K562 (cell line): ENCODE measurements at regions not wholly inside any gene's neighbourhood (a gene's known extent, or its start where the extent isn't known, plus 50 kb on each side); places are given as distances from the start of the nearest gene placed in this dataset.

Source experiments
- ATAC-seq: fragments of 200-7000 bp; cut with Tn5 transposase; 3 replicates; pipeline ENCODE4 v1.9.1; 2020; ENCODE audit warnings: moderate library complexity
- BruUV-seq: library from RNA; stranded (reverse); fragments of 400-500 nt; replicated peaks from 2 replicates; lab custom pipeline; 2021; lab: Mats Ljungman, UMichigan
- CTCF ChIA-PET: fragments of 300-600 bp; formaldehyde crosslinking; extraction: SDS; loops from one replicate; lab custom pipeline; 2021; ENCODE audit warnings: low intra/inter-chr PET ratio; lab: Yijun Ruan, JAX
- POLR2A ChIA-PET: fragments of 300-600, 350-650 bp; sonication (Branson Sonifier 250); formaldehyde crosslinking; extraction: SDS; loops from one replicate; lab custom pipeline; 2021; ENCODE audit warnings: antibody characterized with exemption, inconsistent platforms; lab: Yijun Ruan, JAX
- DNase-seq, 4 experiments: peaks; one replicate each; pipeline versions ENCODE4 v3.0.0 to v3.0.0-alpha.2; 2011 to 2018; ENCODE audit warnings: low spot score in 3 of 4, mixed read lengths in 3 of 4; ENCODE audit errors: extremely low read depth in 1 of 4
- FAIRE-seq: peaks from 2 replicates; lab custom pipeline; 2011; peaks lifted over from hg19 to GRCh38; lab: Jason Lieb, UNC
- H2AFZ ChIP-seq: 2 replicates; pipeline ENCODE4 v1.6.0; 2011; ENCODE audit warnings: low read depth, low read length, control low read depth, inconsistent platforms
- H3K27ac ChIP-seq: fragments of 200-600 bp; 3 replicates; pipeline ENCODE4 v1.8.0; 2011; ENCODE audit warnings: low read depth, mild to moderate bottlenecking, control low read depth, inconsistent platforms, low read length, moderate library complexity, mixed read lengths; ENCODE audit errors: extremely low read depth
- H3K27me3 ChIP-seq, 2 experiments: fragments of 300-600 bp in 1 of 2; 2 replicates in 1 of 2; 3 replicates in 1 of 2; pipeline versions ENCODE4 v1.6.0 to v1.8.0; 2011; ENCODE audit warnings: inconsistent platforms in 2 of 2, low read length in 2 of 2, mild to moderate bottlenecking in 1 of 2, mixed read lengths in 1 of 2, moderate library complexity in 1 of 2; ENCODE audit not compliant: control insufficient read depth in 2 of 2, insufficient read depth in 2 of 2
- H3K36me3 ChIP-seq: fragments of 300-600 bp; 3 replicates; pipeline ENCODE4 v1.8.0; 2011; ENCODE audit warnings: mild to moderate bottlenecking, low read length, inconsistent platforms; ENCODE audit not compliant: control insufficient read depth, insufficient read depth
- H3K4me1 ChIP-seq, 2 experiments: fragments of 200-600 bp in 1 of 2; replicated peaks in 1 of 2; 2 replicates in 1 of 2; 3 replicates in 1 of 2; pipeline versions ENCODE4 v1.5.1 to v1.8.0; 2011; ENCODE audit warnings: inconsistent platforms in 2 of 2, low read length in 2 of 2, mild to moderate bottlenecking in 1 of 2, mixed read lengths in 1 of 2, moderate library complexity in 1 of 2; ENCODE audit not compliant: control insufficient read depth in 2 of 2, insufficient read depth in 2 of 2
- H3K4me2 ChIP-seq: 2 replicates; pipeline ENCODE4 v1.6.1; 2011; ENCODE audit warnings: low read length, control low read depth, inconsistent platforms, mixed read lengths; ENCODE audit not compliant: insufficient read depth
- H3K4me3 ChIP-seq: fragments of 200-600 bp; sonication (generic), shearing (Covaris generic); 2 replicates; pipeline ENCODE4 v1.5.1; 2016; ENCODE audit warnings: control low read depth, inconsistent platforms
- H3K79me2 ChIP-seq: fragments of 200-600 bp; 3 replicates; pipeline ENCODE4 v1.8.0; 2011; ENCODE audit warnings: low read length, inconsistent platforms; ENCODE audit not compliant: control insufficient read depth, insufficient read depth
- H3K9ac ChIP-seq, 2 experiments: 2 replicates each; pipeline versions ENCODE4 v1.6.0 to v1.6.1; 2011; ENCODE audit warnings: low read depth in 2 of 2, low read length in 2 of 2, control low read depth in 1 of 2, inconsistent platforms in 1 of 2, mild to moderate bottlenecking in 1 of 2, mixed read lengths in 1 of 2; ENCODE audit not compliant: insufficient read depth in 1 of 2
- H3K9me1 ChIP-seq: one replicate; pipeline ENCODE4 v1.6.0; 2011; ENCODE audit warnings: inconsistent platforms, mild to moderate bottlenecking, low read length, moderate library complexity; ENCODE audit not compliant: control insufficient read depth, insufficient read depth
- H3K9me3 ChIP-seq: replicated peaks from 2 replicates; pipeline ENCODE4 v1.5.1; 2011; ENCODE audit warnings: low read depth, low read length, inconsistent platforms; ENCODE audit not compliant: control insufficient read depth, insufficient read depth
- H4K20me1 ChIP-seq: replicated peaks from 2 replicates; pipeline ENCODE4 v1.6.1; 2011; ENCODE audit warnings: low read length, inconsistent platforms, mixed read lengths; ENCODE audit not compliant: control insufficient read depth, insufficient read depth
- BMI1 ChIP-seq: fragments of 150-350 bp; IDR thresholded peaks from 2 replicates; pipeline ENCODE4 v1.6.1; 2014; ENCODE audit warnings: low read length
- BRD4 ChIP-seq: fragments of 200-600 bp; sonication (generic); IDR thresholded peaks from 2 replicates; pipeline ENCODE4 v1.6.1; 2017; ENCODE audit warnings: inconsistent platforms
- CBFA2T2 ChIP-seq: fragments of 450-650 bp; conservative IDR thresholded peaks from 2 replicates; pipeline ENCODE4 v1.6.1; 2017; ENCODE audit warnings: mild to moderate bottlenecking
- CHD4 ChIP-seq: fragments of 200-600 bp; sonication (generic); IDR thresholded peaks from 3 replicates; pipeline ENCODE4 v1.6.1; 2012; ENCODE audit warnings: low read depth, mild to moderate bottlenecking, mixed read lengths, low read length, inconsistent platforms; ENCODE audit not compliant: insufficient read depth, insufficient replicate concordance, poor library complexity, severe bottlenecking
- DACH1 ChIP-seq: fragments of 450-650 bp; IDR thresholded peaks from 2 replicates; pipeline ENCODE4 v1.6.1; 2018; ENCODE audit not compliant: partially characterized antibody
- HDAC8 ChIP-seq: fragments of 450-650 bp; IDR thresholded peaks from 2 replicates; pipeline ENCODE4 v1.6.1; 2016; ENCODE audit warnings: mild to moderate bottlenecking, missing genetic modification characterization, moderate library complexity, missing compliant biosample characterization
- MCM2 ChIP-seq: fragments of 450-650 bp; IDR thresholded peaks from 2 replicates; pipeline ENCODE4 v1.6.1; 2017; ENCODE audit warnings: low read depth, mild to moderate bottlenecking
- RBM22 ChIP-seq: fragments of 200-400 bp; formaldehyde crosslinking; IDR thresholded peaks from 2 replicates; pipeline ENCODE4 v1.6.1; 2018; ENCODE audit warnings: low read length, low read depth; ENCODE audit not compliant: poor library complexity, severe bottlenecking
- SP2 ChIP-seq: IDR thresholded peaks from 2 replicates; pipeline ENCODE4 v1.6.1; 2011; ENCODE audit warnings: mild to moderate bottlenecking, low read depth, low read length, moderate library complexity; ENCODE audit not compliant: poor library complexity, severe bottlenecking; ENCODE audit errors: extremely low read depth
- TGIF2 ChIP-seq: sonication (generic); formaldehyde crosslinking; IDR thresholded peaks from 2 replicates; pipeline ENCODE4 v1.8.1; 2022; ENCODE audit warnings: mild to moderate bottlenecking, missing genetic modification reagents, moderate library complexity
- ZNF121 ChIP-seq: sonication (generic); formaldehyde crosslinking; conservative IDR thresholded peaks from 2 replicates; pipeline ENCODE4 v1.8.0; 2022; ENCODE audit warnings: missing genetic modification reagents
- ZNF274 ChIP-seq: IDR thresholded peaks from 2 replicates; pipeline ENCODE4 v1.6.1; 2011; ENCODE audit warnings: low read depth, mild to moderate bottlenecking, low read length, moderate library complexity, borderline replicate concordance
- ZNF354B ChIP-seq: fragments of 250-450 bp; sonication (Bioruptor Pico); IDR thresholded peaks from 2 replicates; pipeline ENCODE4 v1.4.0; 2020
- WGBS: fragments of 100-300 bp; shearing (Covaris generic); methylation state at CpG from one replicate; pipeline ENCODE4 v1.1.6; 2016; ENCODE audit warnings: low coverage, mixed read lengths; ENCODE audit not compliant: insufficient coverage; ENCODE audit errors: missing lambda C conversion rate; 5-methylcytosine and 5-hydroxymethylcytosine counted together
- in situ Hi-C: fragments of 300-500 bp; cut with MboI; formaldehyde crosslinking; loops from 4 replicates; pipeline ENCODE4 v1.15.0; 2018; ENCODE audit warnings: inconsistent platforms, mixed read lengths
- intact Hi-C: fragments of 100-400 bp; cut with micrococcal nuclease; formaldehyde crosslinking; loops from 2 replicates; pipeline ENCODE4 v1.14.2; 2022
- TF ChIP-seq, protein P1 (sequence below): sonication (generic); formaldehyde crosslinking; IDR thresholded peaks from 2 replicates; pipeline ENCODE4 v1.8.0; 2023; ENCODE audit warnings: missing genetic modification reagents, mild to moderate bottlenecking, borderline replicate concordance
- TF ChIP-seq, protein P2 (sequence below): fragments of 250-450 bp; sonication (Bioruptor Pico); IDR thresholded peaks from 2 replicates; pipeline ENCODE4 v1.8.0; 2022; ENCODE audit warnings: inconsistent platforms, mild to moderate bottlenecking, moderate library complexity, borderline replicate concordance

GRCh38 chr20:53738945-53739798 lies 145.5 kb upstream of the ZNF217 start:
- Histone ChIP-seq H3K36me3 (no peaks in the 10 kb centered on the region), H3K4me3 (peak overlapping the region; percentile 25; the same call in 1 of the 2 replicates), H3K27me3 (no peaks in the 10 kb centered on the region), H3K4me2 (peak overlapping the region; percentile 81), H4K20me1 (no peaks in the 10 kb centered on the region), H3K9me1 (no peaks in the 10 kb centered on the region), H3K4me1 (peaks cover 7 to 45% of the 10 kb centered on the region in 2 experiments), H2AFZ (peak overlapping the region; percentile 96), H3K9me3 (no peaks in the 10 kb centered on the region), H3K79me2 (no peaks in the 10 kb centered on the region), H3K9ac (peak overlapping the region; percentile 81 to 84; a peak in 3 of 4 replicates), H3K27ac (peak overlapping the region; percentile 83)
- FAIRE-seq (no peak), DNase-seq (peak; percentile 49 to 75 (median 71)), ATAC-seq (peak; percentile 36)
- intact Hi-C loops (loop anchor here (5.0 to 10.0 kb wide), 4 partner anchors 97 to 162 kb away; no protein-coding TSS in a partner anchor), in situ Hi-C loops (no loop called here)
- WGBS: 4% methylated on average over 11 of the region's 11 CpGs
- ChIA-PET POLR2A (interaction anchor here (0.6 to 2.7 kb wide), 16 partner anchors 9 to 173 kb away, joined by 3 to 7 read pairs (median 3); partner anchors contain the start of gene ZNF217), CTCF (interaction anchor here (0.7 kb wide), 1 partner anchor 176 kb away, joined by 5 read pairs; no protein-coding TSS in a partner anchor)
- TSS peak; percentile 76 for BruUV-seq
- TF ChIP-seq, protein P1, sequence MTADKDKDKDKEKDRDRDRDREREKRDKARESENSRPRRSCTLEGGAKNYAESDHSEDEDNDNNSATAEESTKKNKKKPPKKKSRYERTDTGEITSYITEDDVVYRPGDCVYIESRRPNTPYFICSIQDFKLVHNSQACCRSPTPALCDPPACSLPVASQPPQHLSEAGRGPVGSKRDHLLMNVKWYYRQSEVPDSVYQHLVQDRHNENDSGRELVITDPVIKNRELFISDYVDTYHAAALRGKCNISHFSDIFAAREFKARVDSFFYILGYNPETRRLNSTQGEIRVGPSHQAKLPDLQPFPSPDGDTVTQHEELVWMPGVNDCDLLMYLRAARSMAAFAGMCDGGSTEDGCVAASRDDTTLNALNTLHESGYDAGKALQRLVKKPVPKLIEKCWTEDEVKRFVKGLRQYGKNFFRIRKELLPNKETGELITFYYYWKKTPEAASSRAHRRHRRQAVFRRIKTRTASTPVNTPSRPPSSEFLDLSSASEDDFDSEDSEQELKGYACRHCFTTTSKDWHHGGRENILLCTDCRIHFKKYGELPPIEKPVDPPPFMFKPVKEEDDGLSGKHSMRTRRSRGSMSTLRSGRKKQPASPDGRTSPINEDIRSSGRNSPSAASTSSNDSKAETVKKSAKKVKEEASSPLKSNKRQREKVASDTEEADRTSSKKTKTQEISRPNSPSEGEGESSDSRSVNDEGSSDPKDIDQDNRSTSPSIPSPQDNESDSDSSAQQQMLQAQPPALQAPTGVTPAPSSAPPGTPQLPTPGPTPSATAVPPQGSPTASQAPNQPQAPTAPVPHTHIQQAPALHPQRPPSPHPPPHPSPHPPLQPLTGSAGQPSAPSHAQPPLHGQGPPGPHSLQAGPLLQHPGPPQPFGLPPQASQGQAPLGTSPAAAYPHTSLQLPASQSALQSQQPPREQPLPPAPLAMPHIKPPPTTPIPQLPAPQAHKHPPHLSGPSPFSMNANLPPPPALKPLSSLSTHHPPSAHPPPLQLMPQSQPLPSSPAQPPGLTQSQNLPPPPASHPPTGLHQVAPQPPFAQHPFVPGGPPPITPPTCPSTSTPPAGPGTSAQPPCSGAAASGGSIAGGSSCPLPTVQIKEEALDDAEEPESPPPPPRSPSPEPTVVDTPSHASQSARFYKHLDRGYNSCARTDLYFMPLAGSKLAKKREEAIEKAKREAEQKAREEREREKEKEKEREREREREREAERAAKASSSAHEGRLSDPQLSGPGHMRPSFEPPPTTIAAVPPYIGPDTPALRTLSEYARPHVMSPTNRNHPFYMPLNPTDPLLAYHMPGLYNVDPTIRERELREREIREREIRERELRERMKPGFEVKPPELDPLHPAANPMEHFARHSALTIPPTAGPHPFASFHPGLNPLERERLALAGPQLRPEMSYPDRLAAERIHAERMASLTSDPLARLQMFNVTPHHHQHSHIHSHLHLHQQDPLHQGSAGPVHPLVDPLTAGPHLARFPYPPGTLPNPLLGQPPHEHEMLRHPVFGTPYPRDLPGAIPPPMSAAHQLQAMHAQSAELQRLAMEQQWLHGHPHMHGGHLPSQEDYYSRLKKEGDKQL: no peak
- TF ChIP-seq ZNF274 (no peak), MCM2 (no peak), HDAC8 (tag) (no peak), DACH1 (no peak), CHD4 (no peak), SP2 (no peak), BRD4 (no peak), TGIF2 (CRISPR knock-in tag) (no peak), CBFA2T2 (0 out of 2 replicates have a peak, but pooled peaks have one; percentile 13), ZNF121 (no peak), ZNF354B (CRISPR knock-in tag) (no peak), BMI1 (no peak), RBM22 (no peak)
- TF ChIP-seq, protein P2, sequence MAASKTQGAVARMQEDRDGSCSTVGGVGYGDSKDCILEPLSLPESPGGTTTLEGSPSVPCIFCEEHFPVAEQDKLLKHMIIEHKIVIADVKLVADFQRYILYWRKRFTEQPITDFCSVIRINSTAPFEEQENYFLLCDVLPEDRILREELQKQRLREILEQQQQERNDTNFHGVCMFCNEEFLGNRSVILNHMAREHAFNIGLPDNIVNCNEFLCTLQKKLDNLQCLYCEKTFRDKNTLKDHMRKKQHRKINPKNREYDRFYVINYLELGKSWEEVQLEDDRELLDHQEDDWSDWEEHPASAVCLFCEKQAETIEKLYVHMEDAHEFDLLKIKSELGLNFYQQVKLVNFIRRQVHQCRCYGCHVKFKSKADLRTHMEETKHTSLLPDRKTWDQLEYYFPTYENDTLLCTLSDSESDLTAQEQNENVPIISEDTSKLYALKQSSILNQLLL (CRISPR knock-in tag): no peak
